Stimulated activated CD4-positive, alpha-beta T cell treated with anti-CD3 and anti-CD28 coated beads, Interleukin-4, amount 100 ng/mL, for 1 hour (primary cell): ENCODE measurements at regions not wholly inside any gene's neighbourhood (a gene's known extent, or its start where the extent isn't known, plus 50 kb on each side); places are given as distances from the start of the nearest gene placed in this dataset.
"Not testable (repeated sequence)": the region's sequence is repeated elsewhere in the genome, so short reads cannot be mapped to it uniquely, and the experiment has no call there.

Experiments
- DNase-seq: peaks from one replicate; pipeline ENCODE4 v3.0.0-alpha.2; 2020

DNA sequence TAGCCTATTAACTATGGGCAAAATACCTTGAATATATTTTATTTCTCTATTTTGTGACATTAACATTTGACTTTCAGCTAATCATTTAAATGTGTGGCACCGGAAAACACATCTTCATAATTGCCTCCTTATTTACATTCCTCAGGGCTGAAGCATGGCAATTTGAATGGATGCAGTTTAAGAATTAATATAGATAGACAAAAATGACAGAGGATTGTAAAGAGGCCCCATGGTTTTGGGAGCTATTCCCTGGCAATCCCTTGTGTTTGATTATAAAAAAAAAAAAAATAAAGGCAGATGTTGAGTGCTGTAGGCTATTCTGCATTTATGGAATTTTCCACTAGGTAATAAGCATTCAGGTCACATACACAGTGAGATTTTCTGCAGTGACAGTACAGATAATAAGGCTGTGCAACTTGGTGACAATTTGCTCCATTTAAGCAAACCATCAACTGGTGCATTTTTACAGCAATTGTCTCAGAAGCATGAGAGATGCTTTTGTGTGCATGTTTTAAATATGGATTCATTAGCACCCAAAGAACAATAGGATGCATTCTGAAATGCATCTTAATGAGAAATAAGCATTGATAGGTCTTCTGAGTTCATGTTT lies 123.2 kb upstream of the SLC38A4 start:
- no peak for DNase-seq

DNA sequence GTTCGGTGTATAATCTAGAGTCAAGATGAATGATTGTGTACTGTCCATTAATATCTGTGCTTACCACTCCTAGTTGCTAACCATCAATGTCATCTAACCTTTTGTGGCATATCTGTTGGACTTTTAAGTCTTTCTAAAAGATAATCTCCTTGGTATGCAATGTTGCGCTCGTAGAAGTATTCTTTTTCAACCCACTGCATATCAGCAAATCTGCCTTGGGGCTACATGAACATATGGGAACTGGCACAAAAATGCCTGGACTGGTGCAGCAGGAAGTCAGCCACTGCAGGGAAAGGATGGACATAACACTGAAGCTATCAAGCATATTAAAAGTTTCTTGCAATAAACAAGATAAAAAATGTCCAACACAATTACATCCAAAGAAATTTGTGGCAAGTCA lies 124.3 kb upstream of the SLC38A4 start:
- no peak for DNase-seq

DNA sequence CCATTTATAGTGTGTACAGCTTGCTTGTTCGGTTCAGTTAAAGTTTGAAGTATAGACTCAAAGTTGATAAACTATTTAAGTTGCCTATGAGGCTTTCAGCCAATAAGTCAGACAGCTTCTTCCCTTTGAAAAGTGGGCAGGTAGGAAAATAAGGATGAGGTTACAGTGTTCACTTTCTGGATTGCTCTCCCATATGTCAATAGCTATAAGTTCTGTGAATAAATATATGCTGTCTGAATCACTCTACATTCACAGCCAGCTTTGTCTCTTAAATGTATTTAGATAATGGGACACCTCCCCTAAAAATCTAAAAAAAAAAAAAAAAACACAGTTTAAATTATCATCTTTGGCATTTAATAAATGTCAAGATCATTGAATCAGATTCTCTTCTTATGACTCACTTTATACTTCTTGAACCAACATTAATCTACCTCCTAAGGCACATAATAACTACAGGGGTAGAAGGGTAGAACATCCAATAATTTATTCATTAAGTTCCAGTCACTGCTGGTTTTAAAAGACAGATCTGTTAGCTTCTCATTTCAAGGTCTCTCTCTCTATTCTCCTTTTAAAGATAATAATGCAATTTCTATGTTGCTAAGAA lies 126.4 kb upstream of the PCED1B start:
- no peak for DNase-seq

GRCh38 chr12:46956451-46957035 lies 122.9 kb upstream of the PCED1B start:
- DNase-seq = no peak

GRCh38 chr12:46958053-46958452 lies 121.4 kb upstream of the PCED1B start:
- no peak for DNase-seq

- no peak for DNase-seq
Measured at GRCh38 chr12:46958599-46959290, 120.7 kb upstream of the PCED1B start.

DNA sequence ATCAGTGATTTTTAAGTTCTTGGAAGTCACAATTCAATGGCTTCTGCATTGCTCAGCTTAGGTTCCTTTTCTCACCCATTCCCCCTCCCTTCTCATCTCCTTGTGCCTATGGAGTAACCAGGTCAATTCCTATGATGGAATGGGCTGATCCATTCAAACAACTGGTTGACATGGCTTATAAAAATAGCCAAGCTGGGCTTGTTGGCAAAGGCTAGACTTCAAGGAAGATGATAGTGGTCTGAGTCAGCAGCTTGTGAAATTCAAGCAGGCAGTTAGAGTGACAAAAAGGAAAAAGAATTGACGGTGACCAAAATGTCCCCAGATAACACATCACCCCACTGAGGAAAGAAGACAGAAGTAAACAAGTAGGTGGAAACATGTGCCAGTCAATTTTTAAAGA lies 119.9 kb upstream of the PCED1B start:
- no peak for DNase-seq

DNA sequence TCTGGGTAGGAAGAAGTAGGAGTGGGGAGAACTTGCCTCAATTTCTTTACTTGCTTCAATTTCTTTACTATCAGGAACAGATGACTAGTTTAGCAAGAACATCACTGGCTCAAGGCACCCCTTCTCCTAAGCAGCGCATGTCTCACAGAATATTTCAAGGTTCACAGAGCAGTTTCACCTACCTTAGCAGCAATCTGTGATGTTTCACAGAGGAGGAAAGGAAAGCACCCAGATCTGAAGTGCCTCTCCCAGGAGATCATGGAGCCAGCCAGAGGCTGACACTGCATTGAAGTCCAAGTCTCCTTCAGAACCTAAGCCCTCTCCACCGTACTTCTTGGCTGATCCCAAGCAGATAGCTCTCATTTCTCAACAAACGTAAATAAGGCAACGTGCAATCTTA lies 118.7 kb upstream of the PCED1B start:
- no peak for DNase-seq

DNA sequence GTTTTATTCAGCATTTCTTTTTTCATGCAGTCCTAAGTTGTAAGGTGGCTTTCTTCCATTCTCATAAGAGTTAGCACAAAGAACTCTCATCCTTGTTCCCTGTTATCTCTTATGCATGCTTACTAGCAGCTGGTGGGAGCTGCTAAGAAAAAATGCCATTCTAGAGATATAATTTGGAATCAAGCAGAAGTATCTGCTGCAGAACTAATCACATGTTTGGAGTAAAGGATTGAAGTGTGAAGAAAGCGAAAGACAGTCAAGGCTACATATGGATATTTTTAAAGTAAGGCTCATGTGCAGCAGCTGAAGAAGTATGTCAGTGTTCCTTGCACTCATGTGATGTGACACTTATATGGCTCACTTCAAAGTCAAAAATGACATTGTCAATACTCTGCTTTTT lies 116.2 kb upstream of the PCED1B start:
- no peak for DNase-seq

DNA sequence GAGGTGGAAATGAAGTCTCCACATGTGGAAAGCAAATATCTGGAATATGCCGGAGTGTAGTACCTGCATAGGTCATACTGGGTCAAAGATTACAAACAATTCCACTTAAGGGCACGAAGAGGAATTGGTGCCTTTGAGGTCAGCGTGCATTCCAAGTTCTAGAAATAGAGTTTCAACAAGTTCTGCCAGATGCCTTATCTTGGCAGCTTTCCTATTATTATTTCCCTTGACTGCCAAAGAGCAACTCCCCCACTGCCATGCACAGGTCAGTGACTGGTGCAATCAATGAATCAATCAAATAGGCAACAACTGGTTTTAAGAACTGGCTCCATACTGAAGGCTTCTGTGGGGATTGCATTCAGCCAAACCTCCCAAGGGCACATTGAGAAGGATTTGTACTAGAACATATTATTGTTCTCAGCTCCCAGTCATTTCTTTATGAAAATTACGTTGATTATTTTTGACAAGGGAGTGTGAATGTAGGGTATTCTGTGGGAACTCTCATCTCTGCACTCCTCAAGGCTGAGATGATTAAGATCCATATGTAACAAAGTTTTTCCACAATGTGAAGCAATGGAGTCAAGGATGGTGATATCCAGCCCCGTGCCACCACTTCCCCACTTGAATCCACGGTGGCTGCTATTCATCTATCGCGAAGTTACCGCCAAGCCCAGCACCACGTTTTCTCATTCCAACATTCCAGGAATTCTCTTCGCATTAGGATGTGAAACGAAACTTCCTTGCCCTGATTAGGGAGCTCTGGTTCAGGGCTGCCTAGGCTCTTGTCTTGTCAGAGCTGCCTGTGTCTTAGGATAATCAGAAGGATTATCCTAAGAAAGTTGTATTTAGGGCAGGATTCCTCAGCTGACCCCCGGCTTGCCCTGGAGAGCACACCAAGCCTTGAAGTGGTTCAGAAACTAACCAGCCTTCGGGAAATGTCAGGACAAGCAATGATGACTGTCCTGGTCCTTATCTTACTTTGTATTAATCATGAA lies 115.1 kb upstream of the PCED1B start:
- DNase-seq = no peak

- DNase-seq = no peak
Measured at GRCh38 chr12:46965137-46965536, 114.3 kb upstream of the PCED1B start.

DNA sequence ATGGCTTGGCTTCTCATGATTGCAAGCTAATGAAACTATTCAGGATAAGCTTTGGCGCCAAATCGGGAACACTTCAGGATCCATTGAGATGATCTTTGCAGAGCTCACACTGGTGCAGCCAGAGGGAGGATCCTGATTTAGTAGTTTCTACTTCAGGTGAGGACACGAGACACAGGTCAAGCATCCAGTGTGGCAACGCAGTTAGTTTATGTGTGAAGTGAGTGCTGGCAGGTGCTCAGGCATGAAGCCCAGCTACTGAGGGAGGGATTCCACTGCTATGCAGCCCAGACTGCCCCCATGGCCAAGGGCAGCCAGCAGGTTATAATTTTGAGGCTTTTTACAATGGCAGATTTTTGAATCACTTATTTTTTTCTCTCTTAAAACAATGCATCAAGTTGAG lies 113.5 kb upstream of the PCED1B start:
- no peak for DNase-seq

DNA sequence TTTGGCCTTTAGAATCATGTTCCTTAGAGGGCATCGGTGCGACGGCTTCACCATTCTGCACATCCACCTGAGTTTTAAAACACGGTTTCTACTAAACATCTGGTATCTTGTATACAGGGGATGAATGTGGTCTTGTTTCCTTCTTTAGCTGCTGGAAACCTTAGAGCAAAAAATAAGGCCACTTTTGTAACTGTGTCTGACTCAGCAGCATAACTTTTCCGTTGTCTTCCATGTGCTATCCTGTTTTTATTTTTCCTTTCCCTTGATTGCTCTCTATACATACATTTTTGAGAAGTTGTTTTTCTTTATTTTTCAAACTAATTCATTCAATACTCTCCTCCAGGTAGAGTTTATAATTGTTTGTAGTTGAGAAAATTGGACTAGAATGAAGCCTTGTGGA lies 108.8 kb upstream of the PCED1B start:
- DNase-seq = no peak

DNA sequence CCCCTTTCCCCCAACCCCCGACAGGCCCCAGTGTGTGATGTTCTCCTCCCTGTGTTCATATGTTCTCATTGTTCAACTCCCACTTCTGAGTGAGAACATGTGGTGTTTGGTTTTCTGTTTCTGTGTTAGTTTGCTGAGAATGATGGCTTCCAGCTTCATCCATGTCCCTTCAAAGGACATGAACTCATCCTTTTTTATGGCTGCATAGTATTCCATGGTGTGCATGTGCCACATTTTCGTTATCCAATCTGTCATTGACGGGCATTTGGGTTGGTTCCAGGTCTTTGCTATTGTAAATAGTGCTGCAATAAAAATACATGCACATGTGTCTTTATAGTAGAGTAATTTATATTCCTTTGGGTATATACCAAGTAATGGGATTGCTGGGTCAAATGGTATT lies 105.5 kb upstream of the PCED1B start:
- DNase-seq = not testable (repeated sequence)

GRCh38 chr12:46977871-46978375 lies 101.5 kb upstream of the PCED1B start:
- DNase-seq = no peak

GRCh38 chr12:46981622-46982021 lies 97.8 kb upstream of the PCED1B start:
- DNase-seq = no peak

GRCh38 chr12:46982629-46983392 lies 96.6 kb upstream of the PCED1B start:
- no peak for DNase-seq

GRCh38 chr12:46983393-46983793 lies 96.0 kb upstream of the PCED1B start:
- no peak for DNase-seq

DNA sequence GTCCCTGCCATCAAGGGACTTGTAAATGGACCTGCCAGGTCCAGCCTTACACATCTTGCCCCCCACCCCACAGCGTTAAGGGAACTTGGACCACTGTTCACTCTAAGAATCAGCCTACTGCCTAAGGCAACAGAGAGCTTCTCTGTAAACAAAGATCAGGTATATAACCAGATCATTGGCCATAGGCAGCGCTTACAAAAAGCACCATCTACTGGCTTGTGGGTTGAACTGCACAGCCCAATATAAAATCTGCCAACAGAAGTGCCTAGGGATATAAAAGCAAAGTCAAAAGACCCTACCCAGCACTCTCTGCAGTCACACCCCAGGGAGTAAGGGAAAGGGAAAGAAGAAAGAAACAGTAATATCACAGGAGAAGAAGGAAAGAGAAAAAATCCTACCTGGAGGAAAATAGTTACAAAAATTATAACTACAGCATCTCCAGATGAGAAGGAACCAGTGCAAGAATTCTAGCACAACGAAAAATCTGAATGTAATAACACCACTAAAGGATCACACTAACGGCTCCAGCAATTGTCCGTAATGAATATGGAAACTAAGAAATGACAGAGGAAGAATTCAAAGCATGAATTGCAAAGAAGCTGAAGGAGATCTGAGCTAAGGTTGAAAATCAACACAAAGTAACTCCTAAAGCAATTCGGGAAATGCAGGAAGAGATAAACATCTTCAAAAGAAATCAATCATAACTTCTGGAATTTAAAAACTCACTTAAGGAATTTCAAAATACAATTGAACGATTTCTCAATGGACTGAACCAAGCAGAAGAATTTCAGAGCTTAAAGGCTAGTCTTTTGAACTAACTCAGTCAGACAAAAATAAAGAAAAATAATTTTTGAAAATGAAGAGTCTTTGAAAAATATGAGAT lies 95.2 kb upstream of the PCED1B start:
- peak; percentile 7 for DNase-seq

DNA sequence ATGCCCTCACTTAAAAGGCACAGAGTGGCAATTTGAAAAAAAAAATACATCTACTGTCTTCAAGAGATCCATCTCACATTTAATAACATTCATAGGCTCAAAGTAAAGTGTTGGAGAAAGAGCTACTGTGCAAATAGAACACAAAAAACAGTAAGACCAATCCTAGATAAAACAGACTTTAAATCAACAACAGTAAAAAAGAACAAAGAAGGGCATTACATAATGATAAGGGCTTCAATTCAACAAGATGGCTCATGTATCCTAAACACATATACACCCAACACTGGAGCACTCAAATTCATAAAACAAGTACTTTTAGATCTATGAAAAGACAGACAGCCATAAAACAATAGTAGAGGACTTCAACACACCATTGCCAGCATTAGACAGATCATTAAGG lies 93.6 kb upstream of the PCED1B start:
- DNase-seq = no peak

GRCh38 chr12:46988122-46988521 lies 91.3 kb upstream of the PCED1B start:
- not testable (repeated sequence) for DNase-seq
